Left lung (tissue), 4 donors: ENCODE measurements at regions not wholly inside any gene's neighbourhood (a gene's known extent, or its start where the extent isn't known, plus 50 kb on each side); places are given as distances from the start of the nearest gene placed in this dataset.

Source experiments
- ATAC-seq: fragments of 200-7000 bp; cut with Tn5 transposase; one replicate; pipeline ENCODE4 v1.9.1; 2020; ENCODE audit warnings: moderate library complexity
- DNase-seq, 4 donors: peaks; one replicate each; pipeline ENCODE4 v3.0.0-alpha.2; 2013 to 2020
- H3K27ac ChIP-seq, 2 donors: fragments of 200-600 bp; sonication (generic) in 1 of 2; one replicate each; pipeline versions ENCODE4 v1.5.0 to v1.8.0; 2020 to 2021
- H3K27me3 ChIP-seq, 2 donors: fragments of 200-600 bp; sonication (generic) in 1 of 2; one replicate each; pipeline versions ENCODE4 v1.5.0 to v1.8.0; 2020 to 2021
- H3K36me3 ChIP-seq, 2 donors: fragments of 200-600 bp; sonication (generic) in 1 of 2; one replicate each; pipeline versions ENCODE4 v1.5.0 to v1.8.0; 2020 to 2021
- H3K4me1 ChIP-seq, 2 donors: fragments of 200-600 bp; one replicate each; pipeline ENCODE4 v1.8.0; 2021
- H3K4me3 ChIP-seq, 2 donors: fragments of 200-600 bp; sonication (generic) in 1 of 2; one replicate each; pipeline versions ENCODE4 v1.5.0 to v1.8.0; 2020 to 2021; ENCODE audit warnings: mild to moderate bottlenecking in 1 of 2
- H3K9me3 ChIP-seq, 2 donors: fragments of 200-600 bp; sonication (generic) in 1 of 2; one replicate each; pipeline versions ENCODE4 v1.5.0 to v1.8.0; 2020 to 2021
- intact Hi-C, 2 donors: fragments of 100-400 bp; cut with DNase I; formaldehyde crosslinking; loops; one replicate each; pipeline versions ENCODE4 v1.11.2 to v1.14.2; 2022
- TF ChIP-seq, protein P1 (sequence below), 2 donors: fragments of 200-600 bp; sonication (generic) in 1 of 2; IDR thresholded peaks; one replicate each; pipeline versions ENCODE4 v1.5.0 to v1.8.0; 2021; ENCODE audit warnings: antibody characterized with exemption in 2 of 2
- donor health status: DM: no; HTN: yes; CAD: no.
- donor health status: DM: no; HTN: no; CAD: no.

DNA sequence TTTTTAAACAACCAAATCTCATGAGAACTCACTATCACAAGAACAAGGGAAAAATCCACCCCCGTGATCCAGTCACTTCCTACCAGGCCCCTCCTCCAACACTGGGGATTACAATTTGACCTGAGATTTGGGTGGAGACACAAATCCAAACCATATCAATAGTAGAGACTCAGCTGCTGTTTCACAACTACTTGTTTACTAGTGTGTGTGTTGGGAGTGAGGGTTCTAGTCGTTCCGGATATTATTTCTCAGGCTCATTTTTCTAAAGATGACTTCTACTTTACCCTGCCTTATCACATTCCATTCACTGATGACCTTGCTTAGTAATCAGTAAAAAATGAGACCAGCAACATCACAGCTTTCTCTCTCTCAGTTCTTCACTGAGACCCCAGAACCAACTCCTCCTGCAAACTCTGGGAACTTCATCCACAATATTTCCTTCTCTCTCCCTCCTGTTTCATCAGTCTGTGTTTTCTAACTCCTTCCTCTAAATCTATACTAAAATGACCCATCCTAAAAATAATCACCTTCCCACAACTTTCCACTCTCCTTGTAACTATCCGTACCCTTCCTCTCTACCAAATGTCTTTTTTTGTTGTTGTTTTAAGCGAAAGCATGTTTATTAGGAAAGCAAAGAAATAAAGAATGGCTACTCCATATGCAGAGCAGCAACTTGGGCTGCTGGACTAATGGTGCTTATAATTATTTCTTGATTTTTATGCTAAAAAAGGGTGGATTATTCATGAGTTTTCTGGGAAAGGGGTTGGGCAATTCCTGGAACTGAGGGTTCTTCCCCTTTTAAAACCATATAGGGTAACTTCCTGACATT is 121.5 kb upstream of the SPRY4 start:
- intact Hi-C loops: no loop called here
- TF ChIP-seq, protein P1, sequence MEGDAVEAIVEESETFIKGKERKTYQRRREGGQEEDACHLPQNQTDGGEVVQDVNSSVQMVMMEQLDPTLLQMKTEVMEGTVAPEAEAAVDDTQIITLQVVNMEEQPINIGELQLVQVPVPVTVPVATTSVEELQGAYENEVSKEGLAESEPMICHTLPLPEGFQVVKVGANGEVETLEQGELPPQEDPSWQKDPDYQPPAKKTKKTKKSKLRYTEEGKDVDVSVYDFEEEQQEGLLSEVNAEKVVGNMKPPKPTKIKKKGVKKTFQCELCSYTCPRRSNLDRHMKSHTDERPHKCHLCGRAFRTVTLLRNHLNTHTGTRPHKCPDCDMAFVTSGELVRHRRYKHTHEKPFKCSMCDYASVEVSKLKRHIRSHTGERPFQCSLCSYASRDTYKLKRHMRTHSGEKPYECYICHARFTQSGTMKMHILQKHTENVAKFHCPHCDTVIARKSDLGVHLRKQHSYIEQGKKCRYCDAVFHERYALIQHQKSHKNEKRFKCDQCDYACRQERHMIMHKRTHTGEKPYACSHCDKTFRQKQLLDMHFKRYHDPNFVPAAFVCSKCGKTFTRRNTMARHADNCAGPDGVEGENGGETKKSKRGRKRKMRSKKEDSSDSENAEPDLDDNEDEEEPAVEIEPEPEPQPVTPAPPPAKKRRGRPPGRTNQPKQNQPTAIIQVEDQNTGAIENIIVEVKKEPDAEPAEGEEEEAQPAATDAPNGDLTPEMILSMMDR (IDR thresholded peaks at IDR 0.05): no peak
- ATAC-seq (no peak), DNase-seq (peak in 1 of 4 donors; percentile 48)
- Histone ChIP-seq H3K27me3 (no peaks in the 10 kb centered on the region), H3K27ac (peak overlapping the region; percentile 20 to 30), H3K4me3 (no peak overlapping the region), H3K36me3 (no peaks in the 10 kb centered on the region), H3K9me3 (no peaks in the 10 kb centered on the region), H3K4me1 (peaks cover 0 to 4% of the 10 kb centered on the region in 2 donors)

DNA sequence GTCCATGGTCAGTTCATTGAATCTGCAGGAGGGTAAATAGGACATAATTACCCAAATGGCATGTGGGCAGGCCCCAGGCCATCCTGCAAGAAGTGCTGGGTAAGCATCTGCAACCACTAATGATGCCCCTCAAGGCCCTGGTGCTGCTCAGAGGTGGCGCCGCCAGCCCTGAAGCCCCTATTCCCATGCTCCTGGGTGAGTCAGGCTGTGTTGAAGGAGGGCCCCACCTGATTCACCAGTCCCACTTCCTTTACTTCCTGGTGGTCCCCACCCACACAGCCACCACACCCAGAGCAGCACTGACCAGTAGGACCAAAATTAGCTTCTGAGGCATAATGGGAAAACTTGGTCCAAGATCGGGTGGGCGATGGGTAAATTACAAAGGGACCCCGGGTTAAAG is 120.4 kb upstream of the SPRY4 start:
- Histone ChIP-seq H3K4me3 (no peak overlapping the region), H3K27ac (peak overlapping the region in 1 of 2 donors; percentile 20), H3K4me1 (peaks cover 0 to 4% of the 10 kb centered on the region in 2 donors), H3K27me3 (no peaks in the 10 kb centered on the region), H3K36me3 (no peaks in the 10 kb centered on the region), H3K9me3 (no peaks in the 10 kb centered on the region)
- DNase-seq (no peak), ATAC-seq (no peak)
- intact Hi-C loops: no loop called here
- TF ChIP-seq, protein P1 (IDR thresholded peaks at IDR 0.05): no peak

DNA sequence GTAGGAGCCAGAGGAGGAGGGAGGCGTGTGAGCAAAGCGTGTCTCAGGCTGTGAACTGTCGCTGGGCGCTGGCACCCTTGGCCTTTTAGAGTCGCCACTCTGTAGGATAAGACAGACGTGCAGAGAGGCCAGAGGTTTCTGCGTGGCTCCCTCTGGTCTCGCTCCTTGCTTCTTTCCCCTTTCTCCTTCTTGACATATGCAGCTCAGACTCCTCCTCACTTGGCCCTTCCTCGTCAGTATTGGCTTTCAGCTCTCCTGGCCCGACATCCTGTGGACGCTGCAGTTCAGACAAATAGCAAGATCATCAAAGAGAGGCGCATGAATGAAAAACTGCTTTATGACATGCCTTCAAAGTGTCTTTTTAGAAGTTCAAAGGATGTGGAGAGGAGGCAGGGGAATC is 116.8 kb upstream of the SPRY4 start:
- DNase-seq (peak in 2 of 4 donors; percentile 53 to 85), ATAC-seq (peak; percentile 46)
- Histone ChIP-seq H3K27ac (no peak overlapping the region), H3K36me3 (no peaks in the 10 kb centered on the region), H3K9me3 (no peaks in the 10 kb centered on the region), H3K4me3 (no peak overlapping the region), H3K4me1 (peaks cover 0 to under 1% of the 10 kb centered on the region in 2 donors), H3K27me3 (no peaks in the 10 kb centered on the region)
- intact Hi-C loops: no loop called here
- TF ChIP-seq, protein P1 (IDR thresholded peaks at IDR 0.05): no peak

DNA sequence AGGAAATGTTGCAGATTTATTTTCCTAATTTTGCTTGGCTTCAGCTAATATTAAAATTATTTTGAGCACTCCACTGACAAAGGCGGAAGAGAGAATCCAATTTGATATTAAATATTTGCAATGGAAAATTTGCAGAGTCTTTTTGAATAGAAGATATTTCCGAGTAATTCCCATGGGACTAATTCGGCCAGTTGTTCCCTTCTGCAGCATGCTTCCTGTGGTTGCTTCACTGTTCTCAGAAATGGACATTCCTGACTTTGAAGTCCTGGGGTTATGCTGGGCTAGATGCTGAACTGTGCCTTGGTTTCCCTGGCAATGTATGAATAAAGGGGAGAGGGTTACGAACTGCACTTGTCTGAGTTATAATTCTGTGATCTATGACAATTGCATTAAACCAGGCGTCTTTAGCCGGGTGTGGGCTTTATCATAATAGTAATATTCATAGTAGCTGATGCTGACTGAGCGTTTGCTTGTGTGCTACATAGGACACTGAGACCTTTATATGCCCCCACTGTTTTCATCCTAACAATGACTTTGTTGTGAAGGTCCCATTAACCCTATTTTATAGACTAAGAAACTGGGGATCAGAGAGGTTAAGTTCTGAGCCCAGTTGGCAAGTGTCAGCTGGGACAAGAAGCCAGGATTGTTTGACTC is 114.5 kb upstream of the SPRY4 start:
- ATAC-seq (no peak), DNase-seq (no peak)
- Histone ChIP-seq H3K4me3 (no peak overlapping the region), H3K36me3 (no peaks in the 10 kb centered on the region), H3K9me3 (no peaks in the 10 kb centered on the region), H3K27ac (no peak overlapping the region), H3K27me3 (no peaks in the 10 kb centered on the region), H3K4me1 (no peaks in the 10 kb centered on the region)
- TF ChIP-seq, protein P1 (IDR thresholded peaks at IDR 0.05): no peak
- intact Hi-C loops: no loop called here

DNA sequence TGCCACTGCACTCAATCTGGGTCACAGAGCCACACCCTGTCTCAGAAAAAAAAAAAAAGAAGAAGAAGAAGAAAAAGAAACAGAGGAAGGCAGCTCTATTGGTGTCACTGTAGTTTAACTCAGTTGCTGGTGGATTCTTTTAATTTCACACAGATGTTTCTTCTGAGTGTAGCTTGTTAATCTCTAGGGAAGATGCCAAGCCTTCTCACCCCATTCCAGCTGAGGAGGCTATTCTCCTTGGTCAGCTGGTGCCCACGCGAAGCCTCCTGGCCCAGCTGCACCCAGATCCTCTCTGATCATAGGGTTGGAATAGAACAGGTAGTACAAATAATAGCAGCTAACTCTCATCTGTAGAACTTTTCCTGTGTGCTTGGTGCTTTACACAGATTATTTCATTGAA is 113.8 kb upstream of the SPRY4 start:
- ATAC-seq (no peak), DNase-seq (no peak)
- Histone ChIP-seq H3K36me3 (no peaks in the 10 kb centered on the region), H3K4me3 (no peak overlapping the region), H3K9me3 (no peaks in the 10 kb centered on the region), H3K27me3 (peaks cover 0 to 4% of the 10 kb centered on the region in 2 donors), H3K27ac (no peak overlapping the region), H3K4me1 (peaks cover 1 to 4% of the 10 kb centered on the region in 2 donors)
- TF ChIP-seq, protein P1 (IDR thresholded peaks at IDR 0.05): no peak
- intact Hi-C loops: no loop called here
